MM.1S (cell line): ENCODE measurements at regions not wholly inside any gene's neighbourhood (a gene's known extent, or its start where the extent isn't known, plus 50 kb on each side); places are given as distances from the start of the nearest gene placed in this dataset.

Experiments used
- DNase-seq: peaks from one replicate; pipeline ENCODE4 v3.0.0-alpha.2; 2015
- H2AFZ ChIP-seq: fragments of 300-600 bp; sonication (generic); 2 replicates; pipeline ENCODE4 v1.6.0; 2016; ENCODE audit warnings: antibody characterized with exemption, low read length
- H3F3A ChIP-seq: fragments of 300-600 bp; sonication (generic); 2 replicates; pipeline ENCODE4 v1.6.1; 2016; ENCODE audit warnings: mild to moderate bottlenecking, antibody characterized with exemption, low read length, moderate library complexity, mixed read lengths; ENCODE audit not compliant: insufficient read depth
- H3K27ac ChIP-seq: fragments of 300-600 bp; sonication (generic); 2 replicates; pipeline ENCODE4 v1.5.1; 2016; ENCODE audit warnings: mild to moderate bottlenecking, low read length
- H3K27me3 ChIP-seq: fragments of 300-600 bp; sonication (generic); replicated peaks from 2 replicates; pipeline ENCODE4 v1.6.0; 2016; ENCODE audit warnings: low read length; ENCODE audit not compliant: insufficient read depth
- H3K36me3 ChIP-seq: fragments of 300-600 bp; sonication (generic); replicated peaks from 2 replicates; pipeline ENCODE4 v1.6.1; 2016; ENCODE audit warnings: mild to moderate bottlenecking, low read length, mixed read lengths; ENCODE audit not compliant: insufficient read depth
- H3K4me1 ChIP-seq: fragments of 300-600 bp; sonication (generic); 2 replicates; pipeline ENCODE4 v1.6.1; 2016; ENCODE audit warnings: low read length, mixed read lengths
- H3K4me2 ChIP-seq: fragments of 300-600 bp; sonication (generic); 2 replicates; pipeline ENCODE4 v1.6.0; 2016; ENCODE audit warnings: low read depth, low read length
- H3K4me3 ChIP-seq: fragments of 300-600 bp; sonication (generic); 2 replicates; pipeline ENCODE4 v1.5.1; 2016; ENCODE audit warnings: low read length, mixed read lengths
- H3K79me2 ChIP-seq: fragments of 300-600 bp; sonication (generic); 2 replicates; pipeline ENCODE4 v1.6.1; 2016; ENCODE audit warnings: mixed run types, low read length, mixed read lengths
- H3K9ac ChIP-seq: fragments of 300-600 bp; sonication (generic); 2 replicates; pipeline ENCODE4 v1.6.1; 2016; ENCODE audit warnings: low read length, mixed read lengths
- H3K9me2 ChIP-seq: fragments of 300-600 bp; sonication (generic); replicated peaks from 2 replicates; pipeline ENCODE4 v1.6.1; 2016; ENCODE audit warnings: mild to moderate bottlenecking, low read length, mixed read lengths; ENCODE audit not compliant: insufficient read depth
- H3K9me3 ChIP-seq: fragments of 300-600 bp; sonication (generic); replicated peaks from 2 replicates; pipeline ENCODE4 v1.6.1; 2016; ENCODE audit warnings: mild to moderate bottlenecking, low read length, mixed read lengths; ENCODE audit not compliant: insufficient read depth
- H4K20me1 ChIP-seq: fragments of 300-600 bp; sonication (generic); 2 replicates; pipeline ENCODE4 v1.6.1; 2016; ENCODE audit warnings: mild to moderate bottlenecking, low read length, moderate library complexity, mixed read lengths; ENCODE audit not compliant: insufficient read depth
- EZH2 ChIP-seq: fragments of 300-600 bp; sonication (generic); optimal IDR thresholded peaks from 2 replicates; pipeline ENCODE3; 2017; ENCODE audit warnings: low read depth, mild to moderate bottlenecking, antibody characterized with exemption, low read length, mixed read lengths
- EZH2phosphoT487 ChIP-seq: fragments of 300-600 bp; sonication (generic); IDR thresholded peaks from 2 replicates; pipeline ENCODE4 v1.6.1; 2018; ENCODE audit warnings: antibody characterized with exemption, low read length
- TF ChIP-seq, protein P1 (sequence below): fragments of 300-600 bp; sonication (generic); IDR thresholded peaks from 2 replicates; pipeline ENCODE4 v1.5.1; 2016; ENCODE audit warnings: antibody characterized with exemption, low read length, mixed read lengths

DNA sequence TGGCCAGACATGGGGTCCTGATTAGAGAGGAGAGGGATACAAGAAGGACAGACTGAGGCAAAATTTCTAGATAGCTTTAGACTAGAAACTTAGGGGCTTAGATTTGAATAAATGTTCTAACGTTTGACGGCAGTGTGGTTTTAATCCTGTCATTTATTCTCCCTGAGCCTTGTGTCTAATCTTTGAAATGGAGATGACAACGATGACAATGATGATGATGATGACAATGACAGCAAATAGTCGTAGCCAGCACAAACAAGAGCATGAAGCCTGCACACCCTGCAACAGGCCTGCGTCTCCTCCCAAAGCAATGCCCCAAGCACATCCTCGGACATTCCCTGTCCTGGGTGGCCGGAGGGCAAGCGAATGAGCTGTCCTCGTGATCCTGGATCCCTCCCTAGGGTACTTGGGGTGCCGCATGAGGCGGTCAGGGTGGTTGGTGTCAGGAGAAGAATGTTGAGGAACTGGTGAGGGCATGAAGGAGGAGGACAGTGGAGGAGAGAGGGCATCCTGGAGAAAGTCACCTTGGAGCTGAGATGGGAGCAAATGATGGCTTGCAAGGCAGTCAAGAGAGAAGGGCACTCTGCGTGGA, 502.1 kb upstream of the B3GAT1 start:
- Histone ChIP-seq H3K4me2 (no peak overlapping the region), H3K4me1 (no peaks in the 10 kb centered on the region), H3K27ac (no peak overlapping the region), H3K9me2 (no peaks in the 10 kb centered on the region), H3K4me3 (no peak overlapping the region), H3F3A (no peaks in the 10 kb centered on the region), H3K36me3 (no peaks in the 10 kb centered on the region), H3K27me3 (no peaks in the 10 kb centered on the region), H3K79me2 (no peaks in the 10 kb centered on the region), H2AFZ (no peak overlapping the region), H4K20me1 (no peaks in the 10 kb centered on the region; the same call in 1 of the 2 replicates), H3K9ac (no peak overlapping the region), H3K9me3 (no peaks in the 10 kb centered on the region)
- TF ChIP-seq, protein P1, sequence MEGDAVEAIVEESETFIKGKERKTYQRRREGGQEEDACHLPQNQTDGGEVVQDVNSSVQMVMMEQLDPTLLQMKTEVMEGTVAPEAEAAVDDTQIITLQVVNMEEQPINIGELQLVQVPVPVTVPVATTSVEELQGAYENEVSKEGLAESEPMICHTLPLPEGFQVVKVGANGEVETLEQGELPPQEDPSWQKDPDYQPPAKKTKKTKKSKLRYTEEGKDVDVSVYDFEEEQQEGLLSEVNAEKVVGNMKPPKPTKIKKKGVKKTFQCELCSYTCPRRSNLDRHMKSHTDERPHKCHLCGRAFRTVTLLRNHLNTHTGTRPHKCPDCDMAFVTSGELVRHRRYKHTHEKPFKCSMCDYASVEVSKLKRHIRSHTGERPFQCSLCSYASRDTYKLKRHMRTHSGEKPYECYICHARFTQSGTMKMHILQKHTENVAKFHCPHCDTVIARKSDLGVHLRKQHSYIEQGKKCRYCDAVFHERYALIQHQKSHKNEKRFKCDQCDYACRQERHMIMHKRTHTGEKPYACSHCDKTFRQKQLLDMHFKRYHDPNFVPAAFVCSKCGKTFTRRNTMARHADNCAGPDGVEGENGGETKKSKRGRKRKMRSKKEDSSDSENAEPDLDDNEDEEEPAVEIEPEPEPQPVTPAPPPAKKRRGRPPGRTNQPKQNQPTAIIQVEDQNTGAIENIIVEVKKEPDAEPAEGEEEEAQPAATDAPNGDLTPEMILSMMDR = no peak
- no peak for TF ChIP-seq EZH2
- TF ChIP-seq EZH2phosphoT487 = no peak
- DNase-seq = no peak

DNA sequence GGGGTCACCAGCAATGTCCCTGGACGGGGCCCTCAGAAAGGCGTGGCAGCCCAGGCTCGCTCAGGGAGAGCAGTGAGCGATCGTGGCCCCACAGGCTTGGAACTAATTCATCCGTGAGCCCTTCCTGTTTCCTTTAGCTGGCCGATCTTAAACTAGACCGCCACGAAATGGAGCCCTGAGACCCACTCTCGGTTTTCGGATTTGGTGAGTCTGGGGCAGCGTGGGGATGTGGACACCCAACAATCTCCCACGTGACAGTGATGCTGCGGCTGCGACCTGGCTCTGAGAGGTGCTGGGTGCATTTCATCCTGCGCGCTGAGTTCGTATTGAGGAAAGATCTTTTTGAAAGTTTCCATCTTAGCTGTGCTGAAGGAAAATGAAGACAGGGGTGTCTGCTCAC, 501.3 kb upstream of the B3GAT1 start:
- H3K36me3 ChIP-seq = no peaks in the 10 kb centered on the region
- H3K79me2 ChIP-seq = no peaks in the 10 kb centered on the region
- no peak for TF ChIP-seq EZH2
- TF ChIP-seq, protein P1 = no peak
- no peaks in the 10 kb centered on the region for H4K20me1 ChIP-seq
- no peaks in the 10 kb centered on the region for H3K9me2 ChIP-seq
- no peak overlapping the region for H3K27ac ChIP-seq
- H3K4me3 ChIP-seq = no peak overlapping the region
- no peak overlapping the region for H3K4me2 ChIP-seq
- no peak overlapping the region for H2AFZ ChIP-seq
- no peak for DNase-seq
- no peaks in the 10 kb centered on the region for H3K4me1 ChIP-seq
- H3K9ac ChIP-seq = no peak overlapping the region
- H3F3A ChIP-seq = no peaks in the 10 kb centered on the region
- H3K9me3 ChIP-seq = no peaks in the 10 kb centered on the region
- H3K27me3 ChIP-seq = no peaks in the 10 kb centered on the region

GRCh38 chr11:134911514-134912180, 499.6 kb upstream of the B3GAT1 start:
- no peak overlapping the region for H2AFZ ChIP-seq
- no peak for DNase-seq

More at GRCh38 chr11:134911514-134912180, 499.6 kb upstream of the B3GAT1 start:
- H4K20me1 ChIP-seq = no peaks in the 10 kb centered on the region
- no peaks in the 10 kb centered on the region for H3K36me3 ChIP-seq
- H3F3A ChIP-seq = no peaks in the 10 kb centered on the region
- H3K4me1 ChIP-seq = no peaks in the 10 kb centered on the region
- no peak overlapping the region for H3K4me2 ChIP-seq
- H3K9ac ChIP-seq = no peak overlapping the region
- no peak overlapping the region for H3K27ac ChIP-seq
- no peak overlapping the region for H3K4me3 ChIP-seq
- no peaks in the 10 kb centered on the region for H3K79me2 ChIP-seq
- no peaks in the 10 kb centered on the region for H3K9me3 ChIP-seq
- no peaks in the 10 kb centered on the region for H3K27me3 ChIP-seq
- TF ChIP-seq EZH2 = no peak
- TF ChIP-seq EZH2phosphoT487 = no peak
- TF ChIP-seq, protein P1 = no peak
- H3K9me2 ChIP-seq = no peaks in the 10 kb centered on the region
